ENCODE measurements at regions not wholly inside any gene's neighbourhood (a gene's known extent, or its start where the extent isn't known, plus 50 kb on each side); places are given as distances from the start of the nearest gene placed in this dataset.

GRCh38 chr3:176789947-176790346 lies 407.3 kb downstream of the TBL1XR1 start:
- H2AFZ ChIP-seq (ENCODE audit: control insufficient read depth, low read length), result no peak overlapping the region
- no peaks in the 10 kb centered on the region for H3K4me1 ChIP-seq (ENCODE audit: control insufficient read depth, extremely low read depth, insufficient read depth, low read length)
- no peaks in the 10 kb centered on the region for H3K9me3 ChIP-seq (ENCODE audit: control insufficient read depth, low read depth, low read length)
- FAIRE-seq, result no peak
- dilution Hi-C loops (cut with MboI; ENCODE audit: extremely low pct_ligation_motif_present, low sequenced_read_pairs), result no loop called here
- H3K27me3 ChIP-seq (ENCODE audit: control insufficient read depth, extremely low read depth, insufficient read depth, low read length), result no peaks in the 10 kb centered on the region
- TF ChIP-seq, protein P1, sequence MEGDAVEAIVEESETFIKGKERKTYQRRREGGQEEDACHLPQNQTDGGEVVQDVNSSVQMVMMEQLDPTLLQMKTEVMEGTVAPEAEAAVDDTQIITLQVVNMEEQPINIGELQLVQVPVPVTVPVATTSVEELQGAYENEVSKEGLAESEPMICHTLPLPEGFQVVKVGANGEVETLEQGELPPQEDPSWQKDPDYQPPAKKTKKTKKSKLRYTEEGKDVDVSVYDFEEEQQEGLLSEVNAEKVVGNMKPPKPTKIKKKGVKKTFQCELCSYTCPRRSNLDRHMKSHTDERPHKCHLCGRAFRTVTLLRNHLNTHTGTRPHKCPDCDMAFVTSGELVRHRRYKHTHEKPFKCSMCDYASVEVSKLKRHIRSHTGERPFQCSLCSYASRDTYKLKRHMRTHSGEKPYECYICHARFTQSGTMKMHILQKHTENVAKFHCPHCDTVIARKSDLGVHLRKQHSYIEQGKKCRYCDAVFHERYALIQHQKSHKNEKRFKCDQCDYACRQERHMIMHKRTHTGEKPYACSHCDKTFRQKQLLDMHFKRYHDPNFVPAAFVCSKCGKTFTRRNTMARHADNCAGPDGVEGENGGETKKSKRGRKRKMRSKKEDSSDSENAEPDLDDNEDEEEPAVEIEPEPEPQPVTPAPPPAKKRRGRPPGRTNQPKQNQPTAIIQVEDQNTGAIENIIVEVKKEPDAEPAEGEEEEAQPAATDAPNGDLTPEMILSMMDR (optimal IDR thresholded peaks at IDR 0.05 in 1 of 3, IDR thresholded peaks at IDR 0.05 in 1 of 3, conservative IDR thresholded peaks at IDR 0.05 in 1 of 3; ENCODE audit: extremely low read depth in 1 of 3, insufficient read depth in 2 of 3, low read length in 3 of 3), result no peak
- no peak for TF ChIP-seq EZH2 (IDR thresholded peaks at IDR 0.05; ENCODE audit: low read length)
- no peaks in the 10 kb centered on the region for H3K36me3 ChIP-seq (ENCODE audit: control insufficient read depth in 2 of 2, extremely low read depth in 1 of 2, insufficient read depth in 2 of 2, low read length in 2 of 2)
- H3K27ac ChIP-seq (ENCODE audit: control insufficient read depth, insufficient read depth, low read length), result no peak overlapping the region
- H3K4me3 ChIP-seq (ENCODE audit: control insufficient read depth in 2 of 3, extremely low read depth in 1 of 3, insufficient read depth in 2 of 3, low read depth in 1 of 3, low read length in 3 of 3), result no peak overlapping the region
- no peak overlapping the region for H3K4me2 ChIP-seq (ENCODE audit: control insufficient read depth, extremely low read depth, insufficient read depth, low read depth, low read length)
- no peaks in the 10 kb centered on the region for H4K20me1 ChIP-seq (ENCODE audit: control insufficient read depth, extremely low read depth, insufficient read depth, low read length)
- DNase-seq (ENCODE audit: low read depth, low spot score), result no peak
- H3K9ac ChIP-seq (ENCODE audit: control insufficient read depth, extremely low read depth, insufficient read depth, low read length), result no peak overlapping the region
- no peaks in the 10 kb centered on the region for H3K79me2 ChIP-seq (ENCODE audit: control insufficient read depth, insufficient read depth, low read length)
- no peaks in the 10 kb centered on the region for H3K9me1 ChIP-seq (ENCODE audit: control insufficient read depth, extremely low read depth, insufficient read depth, low read length)

- Histone ChIP-seq H3K9me1 (ENCODE audit: control insufficient read depth, extremely low read depth, insufficient read depth, low read length) (no peaks in the 10 kb centered on the region), H3K9me3 (ENCODE audit: control insufficient read depth, low read depth, low read length) (no peaks in the 10 kb centered on the region), H3K4me3 (ENCODE audit: control insufficient read depth in 2 of 3, extremely low read depth in 1 of 3, insufficient read depth in 2 of 3, low read depth in 1 of 3, low read length in 3 of 3) (no peak overlapping the region), H3K36me3 (ENCODE audit: control insufficient read depth in 2 of 2, extremely low read depth in 1 of 2, insufficient read depth in 2 of 2, low read length in 2 of 2) (no peaks in the 10 kb centered on the region), H2AFZ (ENCODE audit: control insufficient read depth, low read length) (no peak overlapping the region), H3K4me1 (ENCODE audit: control insufficient read depth, extremely low read depth, insufficient read depth, low read length) (no peaks in the 10 kb centered on the region), H3K4me2 (ENCODE audit: control insufficient read depth, extremely low read depth, insufficient read depth, low read depth, low read length) (no peak overlapping the region), H3K9ac (ENCODE audit: control insufficient read depth, extremely low read depth, insufficient read depth, low read length) (no peak overlapping the region), H3K27ac (ENCODE audit: control insufficient read depth, insufficient read depth, low read length) (no peak overlapping the region), H3K79me2 (ENCODE audit: control insufficient read depth, insufficient read depth, low read length) (no peaks in the 10 kb centered on the region), H3K27me3 (ENCODE audit: control insufficient read depth, extremely low read depth, insufficient read depth, low read length) (no peaks in the 10 kb centered on the region), H4K20me1 (ENCODE audit: control insufficient read depth, extremely low read depth, insufficient read depth, low read length) (no peaks in the 10 kb centered on the region)
- FAIRE-seq (no peak), DNase-seq (ENCODE audit: low read depth, low spot score) (no peak)
- TF ChIP-seq, protein P1 (optimal IDR thresholded peaks at IDR 0.05 in 1 of 3, IDR thresholded peaks at IDR 0.05 in 1 of 3, conservative IDR thresholded peaks at IDR 0.05 in 1 of 3; ENCODE audit: extremely low read depth in 1 of 3, insufficient read depth in 2 of 3, low read length in 3 of 3), result no peak
- no peak for TF ChIP-seq EZH2 (IDR thresholded peaks at IDR 0.05; ENCODE audit: low read length)
- dilution Hi-C loops (cut with MboI; ENCODE audit: extremely low pct_ligation_motif_present, low sequenced_read_pairs), result no loop called here
Measured at GRCh38 chr3:176789281-176789705, 408.0 kb downstream of the TBL1XR1 start.
